Epithelial cell of esophagus (primary cell): ENCODE measurements at regions not wholly inside any gene's neighbourhood (a gene's known extent, or its start where the extent isn't known, plus 50 kb on each side); places are given as distances from the start of the nearest gene placed in this dataset.

Experiments used
- DNase-seq: peaks from one replicate; pipeline ENCODE4 v3.0.0; 2010; ENCODE audit warnings: low read depth
- H3K4me3 ChIP-seq: 2 replicates; pipeline ENCODE4 v1.5.1; 2011; ENCODE audit warnings: mild to moderate bottlenecking, low read length, control low read depth
- TF ChIP-seq, protein P1 (sequence below): IDR thresholded peaks from 2 replicates; pipeline ENCODE4 v1.5.1; 2011; ENCODE audit warnings: low read depth, mild to moderate bottlenecking, low read length, control low read depth, inconsistent platforms; ENCODE audit not compliant: insufficient read depth; ENCODE audit errors: missing control alignments

DNA sequence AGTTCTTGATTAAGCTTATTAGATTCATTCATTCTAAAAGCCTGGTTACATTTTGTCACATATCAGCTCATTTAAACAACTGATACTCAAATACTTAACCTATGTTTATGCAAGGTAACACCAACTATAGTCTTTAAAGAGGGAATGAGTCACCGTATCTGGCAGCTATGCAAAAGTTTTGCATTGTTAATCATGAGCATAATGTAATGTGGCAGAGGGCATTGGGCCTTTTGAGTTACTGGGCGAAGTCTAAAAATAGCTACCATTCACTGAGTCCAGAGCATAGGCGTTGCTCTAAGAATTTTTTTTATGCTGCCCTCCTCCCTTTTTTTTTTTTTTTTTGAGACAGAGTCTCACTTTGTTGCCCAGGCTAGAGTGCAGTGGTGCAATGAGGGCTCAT is 277.7 kb upstream of the ZNF717 start:
- H3K4me3 ChIP-seq, result no peak overlapping the region
- TF ChIP-seq, protein P1, sequence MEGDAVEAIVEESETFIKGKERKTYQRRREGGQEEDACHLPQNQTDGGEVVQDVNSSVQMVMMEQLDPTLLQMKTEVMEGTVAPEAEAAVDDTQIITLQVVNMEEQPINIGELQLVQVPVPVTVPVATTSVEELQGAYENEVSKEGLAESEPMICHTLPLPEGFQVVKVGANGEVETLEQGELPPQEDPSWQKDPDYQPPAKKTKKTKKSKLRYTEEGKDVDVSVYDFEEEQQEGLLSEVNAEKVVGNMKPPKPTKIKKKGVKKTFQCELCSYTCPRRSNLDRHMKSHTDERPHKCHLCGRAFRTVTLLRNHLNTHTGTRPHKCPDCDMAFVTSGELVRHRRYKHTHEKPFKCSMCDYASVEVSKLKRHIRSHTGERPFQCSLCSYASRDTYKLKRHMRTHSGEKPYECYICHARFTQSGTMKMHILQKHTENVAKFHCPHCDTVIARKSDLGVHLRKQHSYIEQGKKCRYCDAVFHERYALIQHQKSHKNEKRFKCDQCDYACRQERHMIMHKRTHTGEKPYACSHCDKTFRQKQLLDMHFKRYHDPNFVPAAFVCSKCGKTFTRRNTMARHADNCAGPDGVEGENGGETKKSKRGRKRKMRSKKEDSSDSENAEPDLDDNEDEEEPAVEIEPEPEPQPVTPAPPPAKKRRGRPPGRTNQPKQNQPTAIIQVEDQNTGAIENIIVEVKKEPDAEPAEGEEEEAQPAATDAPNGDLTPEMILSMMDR, result no peak
- peak; percentile 95 for DNase-seq

DNA sequence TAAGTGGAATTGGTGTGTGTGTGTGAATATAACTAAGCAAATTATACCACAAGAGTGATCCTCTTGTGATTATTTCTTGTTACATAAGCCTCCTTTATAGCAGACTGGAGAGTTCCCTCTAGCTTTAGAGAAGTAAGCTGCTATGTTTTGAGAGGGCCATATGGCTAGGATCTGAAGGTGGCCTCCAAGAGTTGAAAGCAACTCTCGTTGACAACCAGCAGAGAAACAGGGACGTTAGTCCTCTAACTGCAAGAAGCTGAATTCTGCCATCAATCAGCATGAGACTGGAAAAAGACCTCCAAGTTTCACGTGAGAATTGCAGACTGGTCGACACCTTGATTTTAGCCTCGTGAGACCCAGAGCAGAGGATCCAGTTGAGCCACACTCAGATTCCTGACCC is 278.5 kb upstream of the ZNF717 start:
- TF ChIP-seq, protein P1, result no peak

DNA sequence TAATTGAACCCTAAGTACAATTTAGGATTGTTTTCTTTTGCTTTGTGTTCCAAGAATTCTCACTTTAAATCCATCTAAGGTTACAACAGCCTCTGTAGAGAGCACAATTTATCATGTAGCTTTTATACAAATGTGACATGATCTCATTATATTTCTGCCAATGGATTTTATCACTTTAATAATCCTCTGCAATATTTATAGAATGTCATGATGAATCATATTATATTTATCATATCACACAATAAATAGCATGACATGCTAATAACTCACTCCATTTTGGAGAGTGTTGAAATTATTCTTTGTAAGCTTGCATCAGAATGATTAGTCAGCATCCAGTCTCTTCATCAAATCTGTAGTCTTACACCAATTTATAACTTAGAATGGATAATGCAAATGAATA is 280.6 kb upstream of the ZNF717 start:
- no peak overlapping the region for H3K4me3 ChIP-seq
- TF ChIP-seq, protein P1, result no peak
- DNase-seq, result peak; percentile 82

More for the DNA sequence above, 278.5 kb upstream of the ZNF717 start:
- no peak for DNase-seq
- no peak overlapping the region for H3K4me3 ChIP-seq

DNA sequence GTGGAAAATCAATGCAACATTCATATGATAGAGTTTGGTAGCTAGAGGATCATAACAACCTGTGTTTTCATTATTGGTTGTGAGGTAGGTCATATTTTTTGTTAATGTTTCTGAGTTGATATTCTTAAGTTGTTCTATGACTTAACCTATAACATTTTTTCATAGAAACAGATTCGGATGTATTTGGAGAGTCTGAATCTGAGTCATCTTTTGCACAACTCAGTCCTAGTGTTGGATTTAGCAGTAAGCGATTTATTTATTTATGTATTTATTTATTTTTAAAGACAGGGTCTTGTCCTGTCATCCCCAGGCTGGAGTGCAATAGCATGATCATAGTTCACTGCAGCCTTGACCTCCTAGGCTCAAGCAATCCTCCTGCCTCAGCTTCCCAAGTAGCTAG is 292.8 kb upstream of the ZNF717 start:
- TF ChIP-seq, protein P1, result no peak
- no peak for DNase-seq
- no peak overlapping the region for H3K4me3 ChIP-seq

DNA sequence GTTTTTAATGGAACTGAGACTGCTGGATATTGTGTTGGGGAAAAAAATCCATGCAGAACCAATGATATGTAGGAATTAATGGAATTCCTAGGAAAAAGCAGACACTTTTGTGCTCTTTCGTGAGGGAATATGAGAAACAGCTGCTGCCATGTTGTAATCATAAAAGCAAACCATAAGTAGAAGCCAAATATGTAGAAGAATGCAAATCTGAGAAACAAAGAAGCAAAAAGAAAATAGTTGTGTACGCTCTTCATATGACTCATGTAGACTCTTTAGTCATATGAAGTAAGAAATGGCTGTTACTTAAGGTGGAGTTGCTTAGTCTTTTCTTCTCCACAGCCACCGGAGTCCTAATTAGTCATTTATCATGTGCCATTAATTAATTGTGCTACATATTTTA is 298.6 kb upstream of the ZNF717 start:
- peak; percentile 35 for DNase-seq
- H3K4me3 ChIP-seq, result no peak overlapping the region
- TF ChIP-seq, protein P1, result no peak

DNA sequence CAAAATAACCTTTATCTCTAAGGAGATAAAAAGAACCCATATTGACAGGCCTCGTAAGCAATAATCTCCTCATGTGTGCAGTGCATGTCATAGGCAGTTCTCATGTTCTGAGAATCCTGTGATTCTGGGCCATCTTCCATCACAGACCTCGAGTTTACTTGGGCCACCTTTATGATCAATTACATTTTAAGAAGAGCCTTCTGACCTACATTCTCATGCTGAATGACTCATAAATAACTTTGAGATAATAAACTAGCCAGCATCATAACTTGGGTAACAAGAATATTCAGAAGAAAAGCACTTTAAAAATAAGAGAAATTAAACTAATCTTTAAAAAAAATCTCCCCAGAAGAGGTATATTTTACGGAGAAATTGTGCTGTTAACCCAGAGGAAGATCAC is 310.7 kb upstream of the ZNF717 start:
- TF ChIP-seq, protein P1, result no peak
- no peak overlapping the region for H3K4me3 ChIP-seq
- no peak for DNase-seq

DNA sequence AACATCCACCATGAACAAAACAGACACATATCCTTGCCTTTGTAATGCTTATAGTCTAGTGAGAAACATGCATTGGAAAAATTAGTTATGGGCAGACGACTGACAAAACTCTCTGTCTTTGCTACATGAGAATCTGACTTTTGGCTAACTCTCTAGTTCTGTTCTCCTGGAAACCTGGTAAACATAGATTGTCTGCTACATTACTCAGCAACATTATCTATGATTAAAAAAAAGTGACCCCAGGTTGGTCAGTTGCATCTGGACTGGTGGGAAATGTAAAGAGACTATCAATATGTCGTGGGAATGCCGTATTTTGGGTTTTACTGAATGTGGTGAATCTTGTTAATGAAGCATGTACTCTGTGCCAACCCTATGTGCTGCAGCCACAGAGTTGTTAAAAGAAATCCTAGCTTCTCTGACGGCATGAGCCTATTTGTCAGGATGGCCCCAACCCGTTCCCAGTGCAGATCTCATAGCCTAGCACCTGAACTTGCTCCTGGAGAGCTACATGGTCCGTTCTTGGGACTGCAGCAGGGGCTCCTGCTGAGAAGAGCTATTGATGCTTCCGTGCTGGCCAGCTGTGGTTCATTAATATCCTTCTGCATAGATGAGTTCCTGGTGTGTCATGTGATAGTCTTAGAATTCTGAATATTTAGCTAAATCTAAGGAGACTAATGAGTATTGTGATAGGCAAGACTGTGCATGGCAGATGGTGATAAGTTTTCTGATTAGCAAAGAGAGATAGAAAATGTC is 311.7 kb upstream of the ZNF717 start:
- no peak overlapping the region for H3K4me3 ChIP-seq
- no peak for DNase-seq
- TF ChIP-seq, protein P1, result no peak
